HPDE6-E6E7 (cell line): ENCODE measurements at regions not wholly inside any gene's neighbourhood (a gene's known extent, or its start where the extent isn't known, plus 50 kb on each side); places are given as distances from the start of the nearest gene placed in this dataset.

ENCODE experiments used
- DNase-seq: peaks from one replicate; pipeline ENCODE4 v3.0.0; 2011; ENCODE audit warnings: missing footprints; ENCODE audit errors: extremely low spot score

- no peak for DNase-seq
These were observed 133.7 kb downstream of the NMUR2 start for GRCh38 chr5:152271420-152271819.

GRCh38 chr5:152270096-152270495 is 135.0 kb downstream of the NMUR2 start:
- DNase-seq: no peak

GRCh38 chr5:152269533-152269932 is 135.5 kb downstream of the NMUR2 start:
- no peak for DNase-seq

- DNase-seq: no peak
These were observed 140.3 kb downstream of the NMUR2 start for GRCh38 chr5:152264645-152265254.

GRCh38 chr5:152262667-152263066 is 142.4 kb downstream of the NMUR2 start:
- no peak for DNase-seq

- DNase-seq: no peak
These were observed 144.1 kb downstream of the NMUR2 start for GRCh38 chr5:152260940-152261339.

GRCh38 chr5:152259702-152260101 is 145.4 kb downstream of the NMUR2 start:
- DNase-seq: no peak

- no peak for DNase-seq
These were observed 148.5 kb downstream of the NMUR2 start for GRCh38 chr5:152256580-152256979.

GRCh38 chr5:152255411-152255810 is 149.7 kb downstream of the NMUR2 start:
- no peak for DNase-seq

- DNase-seq: no peak
These were observed 157.2 kb downstream of the NMUR2 start for GRCh38 chr5:152247850-152248385.

- no peak for DNase-seq
These were observed 158.7 kb downstream of the NMUR2 start for GRCh38 chr5:152246401-152246800.

- DNase-seq: no peak
These were observed 167.5 kb downstream of the NMUR2 start for GRCh38 chr5:152237531-152237930.

- no peak for DNase-seq
These were observed 178.9 kb downstream of the NMUR2 start for GRCh38 chr5:152226191-152226590.

GRCh38 chr5:152221721-152222629 is 183.1 kb downstream of the NMUR2 start:
- DNase-seq: no peak

- no peak for DNase-seq
These were observed 186.4 kb downstream of the NMUR2 start for GRCh38 chr5:152218694-152219093.

GRCh38 chr5:152205804-152206203 is 199.3 kb downstream of the NMUR2 start:
- DNase-seq: no peak

GRCh38 chr5:152202321-152202720 is 202.8 kb downstream of the NMUR2 start:
- no peak for DNase-seq

GRCh38 chr5:152193391-152194107 is 211.5 kb downstream of the NMUR2 start:
- DNase-seq: no peak

GRCh38 chr5:152188251-152188650 is 216.8 kb downstream of the NMUR2 start:
- no peak for DNase-seq

GRCh38 chr5:152187668-152188067 is 217.4 kb downstream of the NMUR2 start:
- DNase-seq: no peak

- DNase-seq: no peak
These were observed 219.4 kb downstream of the NMUR2 start for GRCh38 chr5:152185547-152186245.

GRCh38 chr5:152184266-152184665 is 220.8 kb downstream of the NMUR2 start:
- no peak for DNase-seq
